Right lobe of liver (tissue), 4 donors: ENCODE measurements at regions not wholly inside any gene's neighbourhood (a gene's known extent, or its start where the extent isn't known, plus 50 kb on each side); places are given as distances from the start of the nearest gene placed in this dataset.

Experiments used
- POLR2A ChIP-seq: fragments of 450-650 bp; IDR thresholded peaks from one replicate; pipeline ENCODE4 v1.6.1; 2017; ENCODE audit warnings: antibody characterized with exemption, mild to moderate bottlenecking
- TF ChIP-seq, protein P1 (sequence below), 4 donors: fragments of 200-600 bp in 3 of 4; fragments of 450-650 bp in 1 of 4; IDR thresholded peaks; one replicate each; pipeline versions ENCODE4 v1.5.1 to v1.8.0; 2016 to 2022; ENCODE audit warnings: antibody characterized with exemption in 4 of 4, mild to moderate bottlenecking in 2 of 4
- donor health status: DM: no; HTN: no; CAD: no.
- donor health status: DM: no; HTN: no; CAD: no.
- donor health status: DM: no; HTN: yes; CAD: no.

DNA sequence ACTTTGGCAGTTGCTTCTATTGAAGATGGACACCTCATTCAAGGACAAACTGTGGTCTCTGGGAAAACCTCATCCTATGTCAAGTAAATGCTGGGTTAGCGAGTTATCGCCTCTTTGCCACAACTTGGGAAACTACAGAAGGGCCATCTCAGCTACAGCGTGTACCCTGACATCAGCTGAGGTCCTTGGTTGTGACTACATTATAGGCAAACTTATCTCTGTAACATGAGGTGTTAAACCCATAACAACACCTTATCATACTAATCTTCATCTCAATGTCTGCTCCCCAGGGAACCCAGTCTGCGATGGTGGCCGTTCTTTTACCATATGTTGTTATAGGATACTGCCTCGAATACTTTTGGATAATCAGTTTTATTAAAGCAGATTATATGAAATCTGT, 1862.7 kb downstream of the STIM2 start:
- TF ChIP-seq, protein P1, sequence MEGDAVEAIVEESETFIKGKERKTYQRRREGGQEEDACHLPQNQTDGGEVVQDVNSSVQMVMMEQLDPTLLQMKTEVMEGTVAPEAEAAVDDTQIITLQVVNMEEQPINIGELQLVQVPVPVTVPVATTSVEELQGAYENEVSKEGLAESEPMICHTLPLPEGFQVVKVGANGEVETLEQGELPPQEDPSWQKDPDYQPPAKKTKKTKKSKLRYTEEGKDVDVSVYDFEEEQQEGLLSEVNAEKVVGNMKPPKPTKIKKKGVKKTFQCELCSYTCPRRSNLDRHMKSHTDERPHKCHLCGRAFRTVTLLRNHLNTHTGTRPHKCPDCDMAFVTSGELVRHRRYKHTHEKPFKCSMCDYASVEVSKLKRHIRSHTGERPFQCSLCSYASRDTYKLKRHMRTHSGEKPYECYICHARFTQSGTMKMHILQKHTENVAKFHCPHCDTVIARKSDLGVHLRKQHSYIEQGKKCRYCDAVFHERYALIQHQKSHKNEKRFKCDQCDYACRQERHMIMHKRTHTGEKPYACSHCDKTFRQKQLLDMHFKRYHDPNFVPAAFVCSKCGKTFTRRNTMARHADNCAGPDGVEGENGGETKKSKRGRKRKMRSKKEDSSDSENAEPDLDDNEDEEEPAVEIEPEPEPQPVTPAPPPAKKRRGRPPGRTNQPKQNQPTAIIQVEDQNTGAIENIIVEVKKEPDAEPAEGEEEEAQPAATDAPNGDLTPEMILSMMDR (IDR thresholded peaks at IDR 0.05): no peak
- no peak for TF ChIP-seq POLR2A
